HG03432 (cell line): ENCODE measurements at regions not wholly inside any gene's neighbourhood (a gene's known extent, or its start where the extent isn't known, plus 50 kb on each side); places are given as distances from the start of the nearest gene placed in this dataset.

Source experiments
- ATAC-seq: cut with Tn5 transposase; IDR thresholded peaks from one replicate; pipeline ENCODE4 v1.9.1; 2021; ENCODE audit warnings: mild to moderate bottlenecking, moderate library complexity; ENCODE audit not compliant: unreplicated experiment

- no peak for ATAC-seq
These were observed 524.1 kb upstream of the FBXO33 start for GRCh38 chr14:39956372-39956771.

GRCh38 chr14:39948235-39948634 is 516.0 kb upstream of the FBXO33 start:
- no peak for ATAC-seq

GRCh38 chr14:39946807-39947206 is 514.6 kb upstream of the FBXO33 start:
- ATAC-seq: no peak

- no peak for ATAC-seq
These were observed 506.8 kb upstream of the FBXO33 start for GRCh38 chr14:39939023-39939422.

GRCh38 chr14:39912192-39913100 is 480.2 kb upstream of the FBXO33 start:
- peak; percentile 97 for ATAC-seq

- no peak for ATAC-seq
These were observed 465.4 kb upstream of the FBXO33 start for GRCh38 chr14:39897657-39898056.

- ATAC-seq: no peak
These were observed 457.8 kb upstream of the FBXO33 start for GRCh38 chr14:39890026-39890425.

GRCh38 chr14:39884091-39884490 is 451.9 kb upstream of the FBXO33 start:
- no peak for ATAC-seq

GRCh38 chr14:39880965-39881364 is 448.7 kb upstream of the FBXO33 start:
- no peak for ATAC-seq

- ATAC-seq: no peak
These were observed 448.0 kb upstream of the FBXO33 start for GRCh38 chr14:39880106-39880695.

- no peak for ATAC-seq
These were observed 445.5 kb upstream of the FBXO33 start for GRCh38 chr14:39877577-39878190.

- peak; percentile 57 for ATAC-seq
These were observed 444.7 kb upstream of the FBXO33 start for GRCh38 chr14:39876916-39877315.

- ATAC-seq: peak; percentile 40
These were observed 442.8 kb upstream of the FBXO33 start for GRCh38 chr14:39875028-39875427.

- no peak for ATAC-seq
These were observed 441.6 kb upstream of the FBXO33 start for GRCh38 chr14:39873791-39874190.

GRCh38 chr14:39868949-39869348 is 436.7 kb upstream of the FBXO33 start:
- ATAC-seq: no peak

GRCh38 chr14:39868251-39868650 is 436.0 kb upstream of the FBXO33 start:
- ATAC-seq: no peak

GRCh38 chr14:39863441-39863840 is 431.2 kb upstream of the FBXO33 start:
- no peak for ATAC-seq

- no peak for ATAC-seq
These were observed 429.5 kb upstream of the FBXO33 start for GRCh38 chr14:39861696-39862095.

- ATAC-seq: no peak
These were observed 429.0 kb upstream of the FBXO33 start for GRCh38 chr14:39861229-39861600.

GRCh38 chr14:39860596-39861228 is 428.5 kb upstream of the FBXO33 start:
- ATAC-seq: no peak

GRCh38 chr14:39859314-39859713 is 427.1 kb upstream of the FBXO33 start:
- ATAC-seq: no peak
